H9 (cell line): ENCODE measurements at regions not wholly inside any gene's neighbourhood (a gene's known extent, or its start where the extent isn't known, plus 50 kb on each side); places are given as distances from the start of the nearest gene placed in this dataset.

Experiments used
- DNase-seq: peaks from one replicate; pipeline ENCODE4 v3.0.0-alpha.2; 2017
- H2AFZ ChIP-seq: one replicate; pipeline ENCODE4 v1.6.1; 2013; ENCODE audit warnings: mild to moderate bottlenecking, low read length, control low read depth, moderate library complexity
- H2AK5ac ChIP-seq: 2 replicates; pipeline ENCODE4 v1.6.1; 2013; ENCODE audit warnings: low read length, control low read depth, mixed read lengths; ENCODE audit not compliant: insufficient read length
- H2BK120ac ChIP-seq: one replicate; pipeline ENCODE4 v1.6.1; 2013; ENCODE audit warnings: low read depth, mild to moderate bottlenecking, low read length, control low read depth, inconsistent platforms; ENCODE audit not compliant: poor library complexity, severe bottlenecking
- H2BK12ac ChIP-seq: 2 replicates; pipeline ENCODE4 v1.6.1; 2013; ENCODE audit warnings: low read length, control low read depth, mixed read lengths, low read depth; ENCODE audit not compliant: insufficient read length
- H2BK15ac ChIP-seq: 2 replicates; pipeline ENCODE4 v1.6.1; 2013; ENCODE audit warnings: low read depth, low read length, control low read depth
- H2BK20ac ChIP-seq: one replicate; pipeline ENCODE4 v1.6.1; 2013; ENCODE audit warnings: low read depth, mild to moderate bottlenecking, low read length, control low read depth, inconsistent platforms; ENCODE audit not compliant: poor library complexity, severe bottlenecking
- H2BK5ac ChIP-seq: 2 replicates; pipeline ENCODE4 v1.6.1; 2013; ENCODE audit warnings: low read length, control low read depth, mixed read lengths; ENCODE audit not compliant: insufficient read length
- H3K14ac ChIP-seq: 2 replicates; pipeline ENCODE4 v1.6.1; 2013; ENCODE audit warnings: low read length, control low read depth; ENCODE audit not compliant: insufficient read depth
- H3K18ac ChIP-seq: 2 replicates; pipeline ENCODE4 v1.6.1; 2013; ENCODE audit warnings: low read depth, mild to moderate bottlenecking, mixed read lengths, low read length, control low read depth; ENCODE audit not compliant: insufficient read length
- H3K23ac ChIP-seq: 2 replicates; pipeline ENCODE4 v1.6.1; 2013; ENCODE audit warnings: low read length, control low read depth, mixed read lengths, low read depth; ENCODE audit not compliant: insufficient read length
- H3K23me2 ChIP-seq: 2 replicates; pipeline ENCODE4 v1.6.1; 2013; ENCODE audit warnings: low read depth, mild to moderate bottlenecking, mixed read lengths, low read length, control low read depth; ENCODE audit not compliant: insufficient read length, poor library complexity, severe bottlenecking
- H3K27ac ChIP-seq: 2 replicates; pipeline ENCODE4 v1.5.1; 2013; ENCODE audit warnings: low read length, control low read depth, mixed read lengths, low read depth; ENCODE audit not compliant: insufficient read length
- H3K27me3 ChIP-seq: 2 replicates; pipeline ENCODE4 v1.6.1; 2013; ENCODE audit warnings: low read length, control low read depth, inconsistent platforms; ENCODE audit not compliant: insufficient read depth
- H3K4ac ChIP-seq: 2 replicates; pipeline ENCODE4 v1.6.1; 2013; ENCODE audit warnings: low read depth, mild to moderate bottlenecking, control low read depth, inconsistent platforms, low read length, moderate library complexity
- H3K4me1 ChIP-seq: 2 replicates; pipeline ENCODE4 v1.6.1; 2013; ENCODE audit warnings: low read length, control low read depth, inconsistent platforms; ENCODE audit not compliant: insufficient read depth
- H3K4me2 ChIP-seq: 2 replicates; pipeline ENCODE4 v1.6.1; 2013; ENCODE audit warnings: low read length, control low read depth, mixed read lengths; ENCODE audit not compliant: insufficient read length, insufficient read depth
- H3K56ac ChIP-seq: 2 replicates; pipeline ENCODE4 v1.6.1; 2013; ENCODE audit warnings: low read depth, mild to moderate bottlenecking, mixed read lengths, low read length, control low read depth; ENCODE audit not compliant: insufficient read length
- H3K79me1 ChIP-seq: 2 replicates; pipeline ENCODE4 v1.6.1; 2013; ENCODE audit warnings: low read depth, mild to moderate bottlenecking, moderate library complexity, low read length, control low read depth, inconsistent platforms; ENCODE audit not compliant: insufficient read depth, poor library complexity, severe bottlenecking
- H3K79me2 ChIP-seq: 2 replicates; pipeline ENCODE4 v1.6.1; 2013; ENCODE audit warnings: low read length, control low read depth, inconsistent platforms; ENCODE audit not compliant: insufficient read depth
- H3K9ac ChIP-seq: 2 replicates; pipeline ENCODE4 v1.6.1; 2013; ENCODE audit warnings: low read length, control low read depth, mixed read lengths; ENCODE audit not compliant: insufficient read length; ENCODE audit errors: extremely low read depth
- H3K9me3 ChIP-seq: one replicate; pipeline ENCODE4 v1.6.1; 2013; ENCODE audit warnings: low read depth, low read length, inconsistent platforms; ENCODE audit not compliant: control insufficient read depth
- H3T11ph ChIP-seq: one replicate; pipeline ENCODE4 v1.6.1; 2013; ENCODE audit warnings: mild to moderate bottlenecking, low read length, control low read depth, inconsistent platforms
- H4K20me1 ChIP-seq: one replicate; pipeline ENCODE4 v1.6.1; 2013; ENCODE audit not compliant: control insufficient read depth, insufficient read length, insufficient read depth
- H4K5ac ChIP-seq: 2 replicates; pipeline ENCODE4 v1.6.1; 2013; ENCODE audit warnings: low read depth, mild to moderate bottlenecking, mixed read lengths, low read length, control low read depth; ENCODE audit not compliant: insufficient read length
- H4K8ac ChIP-seq: replicated peaks from 2 replicates; pipeline ENCODE4 v1.6.1; 2013; ENCODE audit warnings: low read length, control low read depth, mixed read lengths, low read depth; ENCODE audit not compliant: insufficient read length
- H4K91ac ChIP-seq: 2 replicates; pipeline ENCODE4 v1.6.1; 2013; ENCODE audit warnings: low read depth, mild to moderate bottlenecking, moderate library complexity, mixed read lengths, low read length, control low read depth; ENCODE audit not compliant: insufficient read length
- H3K27ac Mint-ChIP-seq, 3 experiments: 2 replicates in 2 of 3; 3 replicates in 1 of 3; pipeline ENCODE4 v1.8.0; 2020 to 2021; ENCODE audit warnings: mixed read lengths in 3 of 3, mild to moderate bottlenecking in 1 of 3, moderate library complexity in 1 of 3
- H3K27me3 Mint-ChIP-seq: 2 replicates; pipeline ENCODE4 v1.8.0; 2021; ENCODE audit warnings: low read depth, mild to moderate bottlenecking, moderate library complexity, mixed read lengths
- H3K36me3 Mint-ChIP-seq, 3 experiments: 2 replicates in 2 of 3; 3 replicates in 1 of 3; pipeline ENCODE4 v1.8.0; 2020 to 2021; ENCODE audit warnings: low read depth in 3 of 3, mixed read lengths in 3 of 3; ENCODE audit not compliant: insufficient read depth in 1 of 3
- H3K4me1 Mint-ChIP-seq, 2 experiments: 2 replicates each; pipeline ENCODE4 v1.8.0; 2020; ENCODE audit warnings: mixed read lengths in 2 of 2
- H3K4me3 Mint-ChIP-seq, 2 experiments: 2 replicates in 1 of 2; 3 replicates in 1 of 2; pipeline ENCODE4 v1.8.0; 2020 to 2021; ENCODE audit warnings: mild to moderate bottlenecking in 2 of 2, mixed read lengths in 2 of 2, moderate library complexity in 1 of 2
- H3K9me3 Mint-ChIP-seq, 2 experiments: 2 replicates in 1 of 2; 3 replicates in 1 of 2; pipeline ENCODE4 v1.8.0; 2020; ENCODE audit warnings: mild to moderate bottlenecking in 2 of 2, mixed read lengths in 2 of 2, moderate library complexity in 1 of 2
- CTCF ChIP-seq: fragments of 200-600 bp; sonication (generic); conservative IDR thresholded peaks from 3 replicates; pipeline ENCODE4 v1.8.0; 2021; ENCODE audit warnings: antibody characterized with exemption, mild to moderate bottlenecking
- WGBS: extraction: QIAGEN DNeasy Blood & Tissue Kit; methylation state at CpG from one replicate; pipeline ENCODE4 v1.1.7; 2013; ENCODE audit warnings: missing lambda C conversion rate, low lambda C conversion rate, mixed read lengths; ENCODE audit not compliant: insufficient read length; ENCODE audit errors: extremely low coverage; 5-methylcytosine and 5-hydroxymethylcytosine counted together

DNA sequence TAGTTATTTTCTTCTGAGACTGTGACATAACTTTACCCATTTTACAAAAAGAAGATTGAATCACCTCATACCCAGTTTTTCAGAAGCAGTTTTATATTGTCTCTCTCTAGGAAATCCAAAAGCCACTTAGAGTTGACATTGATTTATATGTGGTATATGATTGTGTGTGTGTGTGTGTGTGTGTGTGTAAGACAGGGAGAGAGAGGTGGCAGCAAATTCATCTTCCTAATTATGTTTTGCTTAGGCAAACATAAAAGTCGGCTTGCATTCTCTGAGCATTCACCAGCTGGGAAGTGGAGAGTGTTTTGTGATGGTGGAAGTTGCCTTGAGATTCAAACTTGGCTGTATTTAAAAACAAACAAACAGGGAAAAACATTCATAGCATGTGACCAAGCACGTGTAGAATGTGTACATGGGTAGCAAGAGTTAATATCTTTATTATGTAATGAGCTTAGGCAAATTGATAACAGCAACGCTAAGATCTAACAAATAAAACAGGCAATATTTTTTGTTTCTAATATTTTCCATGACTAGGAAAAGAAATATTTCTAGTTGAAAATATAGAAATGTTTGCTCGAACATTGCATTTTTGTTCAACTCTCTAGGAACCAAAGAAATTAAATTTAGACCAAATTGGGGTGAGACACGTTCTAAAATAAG, 64.4 kb upstream of the IGF1R start:
- H3K4me1 Mint-ChIP-seq: peaks cover 12 to 22% of the 10 kb centered on the region in 2 experiments
- Histone ChIP-seq H3K18ac (no peak overlapping the region), H3T11ph (no peak overlapping the region), H2AK5ac (no peak overlapping the region), H3K4ac (no peak overlapping the region), H3K27ac (no peak overlapping the region), H2BK15ac (no peak overlapping the region), H4K91ac (no peak overlapping the region), H3K27me3 (no peaks in the 10 kb centered on the region), H3K4me1 (peaks cover 3% of the 10 kb centered on the region; the same call in 1 of the 2 replicates), H3K9ac (no peak overlapping the region), H2BK120ac (no peak overlapping the region), H4K8ac (no peak overlapping the region), H4K20me1 (no peaks in the 10 kb centered on the region), H3K23me2 (no peaks in the 10 kb centered on the region), H3K4me2 (no peak overlapping the region), H3K79me1 (no peaks in the 10 kb centered on the region), H2BK5ac (no peak overlapping the region), H3K14ac (no peak overlapping the region), H2AFZ (peak overlapping the region; percentile 36), H3K56ac (no peak overlapping the region), H2BK12ac (no peak overlapping the region), H4K5ac (no peak overlapping the region), H3K9me3 (no peaks in the 10 kb centered on the region), H3K79me2 (no peaks in the 10 kb centered on the region), H2BK20ac (no peak overlapping the region), H3K23ac (no peak overlapping the region)
- WGBS: no CpG with 5 or more reads among the region's 5 CpGs
- TF ChIP-seq CTCF: no peak
- no peaks in the 10 kb centered on the region for H3K9me3 Mint-ChIP-seq
- H3K27me3 Mint-ChIP-seq: no peaks in the 10 kb centered on the region; the same call in none of the 2 replicates
- H3K4me3 Mint-ChIP-seq: no peak overlapping the region
- DNase-seq: no peak
- no peaks in the 10 kb centered on the region for H3K36me3 Mint-ChIP-seq
- H3K27ac Mint-ChIP-seq: peak overlapping the region in 1 of 3 experiments; percentile 46; a peak in 1 of 7 replicates
